IMR-90 (cell line): ENCODE measurements at regions not wholly inside any gene's neighbourhood (a gene's known extent, or its start where the extent isn't known, plus 50 kb on each side); places are given as distances from the start of the nearest gene placed in this dataset.

ENCODE experiments used
- ATAC-seq: fragments of 200-7000 bp; cut with Tn5 transposase; 2 replicates; pipeline ENCODE4 v1.9.1; 2020; ENCODE audit warnings: low read depth, mild to moderate bottlenecking, moderate library complexity
- BruUV-seq: library from RNA; stranded (reverse); fragments of 400-500 nt; replicated peaks from 2 replicates; lab custom pipeline; 2021; lab: Mats Ljungman, UMichigan
- CTCF ChIA-PET: fragments of 300-600 bp; formaldehyde crosslinking; extraction: SDS; loops from one replicate; lab custom pipeline; 2021; ENCODE audit warnings: antibody characterized with exemption; lab: Yijun Ruan, JAX
- POLR2A ChIA-PET: fragments of 300-600 bp; sonication (Branson Sonifier 250); formaldehyde crosslinking; loops from one replicate; lab custom pipeline; 2022; ENCODE audit warnings: antibody characterized with exemption; ENCODE audit not compliant: unreplicated experiment; lab: Charles Lee
- DNase-seq: peaks from one replicate; pipeline ENCODE4 v3.0.0; 2013
- H2AFZ ChIP-seq: replicated peaks from 2 replicates; pipeline ENCODE3; 2013; ENCODE audit warnings: low read length, mild to moderate bottlenecking; ENCODE audit not compliant: poor library complexity
- H2AK5ac ChIP-seq: 2 replicates; pipeline ENCODE4 v1.6.1; 2013; ENCODE audit warnings: low read depth, low read length, inconsistent platforms
- H2AK9ac ChIP-seq: replicated peaks from 2 replicates; pipeline ENCODE3; 2013; ENCODE audit warnings: mild to moderate bottlenecking, low read depth, low read length, moderate library complexity; ENCODE audit not compliant: poor library complexity
- H2BK120ac ChIP-seq: 2 replicates; pipeline ENCODE4 v1.6.1; 2013; ENCODE audit warnings: low read depth, low read length, inconsistent platforms
- H2BK15ac ChIP-seq: 3 replicates; pipeline ENCODE4 v1.6.1; 2013; ENCODE audit warnings: low read depth, low read length, inconsistent platforms
- H2BK20ac ChIP-seq: 2 replicates; pipeline ENCODE4 v1.6.1; 2013; ENCODE audit warnings: low read depth, mild to moderate bottlenecking, inconsistent platforms, low read length, moderate library complexity
- H2BK5ac ChIP-seq: 2 replicates; pipeline ENCODE4 v1.6.1; 2013; ENCODE audit warnings: mild to moderate bottlenecking, low read depth, low read length, inconsistent platforms; ENCODE audit not compliant: poor library complexity, severe bottlenecking
- H3K14ac ChIP-seq: replicated peaks from 2 replicates; pipeline ENCODE4 v1.6.1; 2013; ENCODE audit warnings: low read depth, low read length, inconsistent platforms
- H3K18ac ChIP-seq: 2 replicates; pipeline ENCODE4 v1.6.1; 2013; ENCODE audit warnings: low read depth, low read length, control low read depth
- H3K23ac ChIP-seq: 2 replicates; pipeline ENCODE4 v1.6.1; 2013; ENCODE audit warnings: low read depth, low read length, inconsistent platforms
- H3K27ac ChIP-seq: 2 replicates; pipeline ENCODE4 v1.5.1; 2013; ENCODE audit warnings: mild to moderate bottlenecking, control low read depth, low read length; ENCODE audit not compliant: insufficient read depth
- H3K27me3 ChIP-seq: 2 replicates; pipeline ENCODE4 v1.6.1; 2013; ENCODE audit warnings: low read length; ENCODE audit not compliant: control insufficient read depth, insufficient read depth
- H3K36me3 ChIP-seq: 2 replicates; pipeline ENCODE4 v1.6.1; 2013; ENCODE audit warnings: low read length, mixed read lengths; ENCODE audit not compliant: control insufficient read depth, insufficient read depth
- H3K4ac ChIP-seq: 2 replicates; pipeline ENCODE4 v1.6.1; 2013; ENCODE audit warnings: low read depth, low read length, inconsistent platforms
- H3K4me1 ChIP-seq: 2 replicates; pipeline ENCODE4 v1.6.1; 2013; ENCODE audit warnings: low read length, mixed read lengths; ENCODE audit not compliant: control insufficient read depth, insufficient read depth
- H3K4me2 ChIP-seq: 2 replicates; pipeline ENCODE4 v1.6.1; 2013; ENCODE audit warnings: low read depth, mild to moderate bottlenecking, control low read depth, low read length, moderate library complexity
- H3K4me3 ChIP-seq: 2 replicates; pipeline ENCODE4 v1.5.1; 2013; ENCODE audit warnings: low read depth, mild to moderate bottlenecking, control low read depth, low read length, moderate library complexity; ENCODE audit not compliant: insufficient read depth
- H3K56ac ChIP-seq: 2 replicates; pipeline ENCODE4 v1.6.1; 2013; ENCODE audit warnings: low read length, inconsistent platforms; ENCODE audit not compliant: insufficient read depth; ENCODE audit errors: extremely low read depth
- H3K79me1 ChIP-seq, 2 experiments: 2 replicates each; pipeline ENCODE4 v1.6.1; 2013; ENCODE audit warnings: low read length in 2 of 2, inconsistent platforms in 1 of 2, low read depth in 1 of 2
- H3K9ac ChIP-seq: 2 replicates; pipeline ENCODE4 v1.6.1; 2013; ENCODE audit warnings: low read depth, low read length, control low read depth
- H3K9me1 ChIP-seq: 2 replicates; pipeline ENCODE4 v1.6.1; 2013; ENCODE audit warnings: low read length, inconsistent platforms; ENCODE audit not compliant: insufficient read depth
- H3K9me3 ChIP-seq: 2 replicates; pipeline ENCODE4 v1.6.1; 2013; ENCODE audit warnings: low read length; ENCODE audit not compliant: control insufficient read depth, insufficient read depth
- H4K20me1 ChIP-seq: 2 replicates; pipeline ENCODE4 v1.6.1; 2013; ENCODE audit warnings: low read length, inconsistent platforms; ENCODE audit not compliant: insufficient read depth
- H4K5ac ChIP-seq: 2 replicates; pipeline ENCODE4 v1.6.1; 2013; ENCODE audit warnings: mild to moderate bottlenecking, low read depth, low read length, control low read depth
- H4K8ac ChIP-seq, 2 experiments: 2 replicates each; pipeline ENCODE4 v1.6.1; 2013; ENCODE audit warnings: low read depth in 2 of 2, low read length in 2 of 2, control low read depth in 1 of 2, inconsistent platforms in 1 of 2
- H4K91ac ChIP-seq: 2 replicates; pipeline ENCODE4 v1.6.1; 2013; ENCODE audit warnings: low read depth, low read length, inconsistent platforms; ENCODE audit not compliant: insufficient read depth
- BHLHE40 ChIP-seq: fragments of 150-350 bp; IDR thresholded peaks from 2 replicates; pipeline ENCODE4 v1.6.1; 2016; ENCODE audit warnings: mild to moderate bottlenecking, low read depth, low read length
- CHD1 ChIP-seq: IDR thresholded peaks from 2 replicates; pipeline ENCODE4 v1.6.1; 2012; ENCODE audit warnings: low read depth, low read length, improper control_type of control experiment
- MXI1 ChIP-seq: IDR thresholded peaks from 2 replicates; pipeline ENCODE4 v1.6.1; 2012; ENCODE audit warnings: low read depth, mild to moderate bottlenecking, low read length, moderate library complexity, borderline replicate concordance
- NFE2L2 ChIP-seq: fragments of 150-350 bp; IDR thresholded peaks from 2 replicates; pipeline ENCODE4 v1.6.1; 2016; ENCODE audit warnings: low read depth, mild to moderate bottlenecking, low read length
- RAD21 ChIP-seq: IDR thresholded peaks from 2 replicates; pipeline ENCODE4 v1.6.1; 2012; ENCODE audit warnings: low read length, improper control_type of control experiment
- RCOR1 ChIP-seq: IDR thresholded peaks from 2 replicates; pipeline ENCODE4 v1.6.1; 2012; ENCODE audit warnings: mild to moderate bottlenecking, low read length, improper control_type of control experiment; ENCODE audit not compliant: insufficient replicate concordance
- RFX5 ChIP-seq: IDR thresholded peaks from 2 replicates; pipeline ENCODE4 v1.8.0; 2012; ENCODE audit warnings: low read depth, mild to moderate bottlenecking, low read length, moderate library complexity
- SMC3 ChIP-seq: fragments of 150-350 bp; IDR thresholded peaks from 2 replicates; pipeline ENCODE4 v1.6.1; 2016; ENCODE audit warnings: low read depth, mild to moderate bottlenecking, antibody characterized with exemption, low read length, moderate library complexity
- WGBS, 2 experiments: methylation state at CpG; one replicate each; pipeline versions ENCODE4 v1.1.5 to v1.1.7; 2013; ENCODE audit warnings: missing lambda C conversion rate in 2 of 2; ENCODE audit not compliant: insufficient read length in 1 of 2; ENCODE audit errors: extremely low coverage in 2 of 2; 5-methylcytosine and 5-hydroxymethylcytosine counted together
- dilution Hi-C: fragments of 300-500 bp; cut with HindIII; formaldehyde crosslinking; loops from one replicate; pipeline ENCODE4 v1.14.3; 2018; ENCODE audit warnings: low sequenced_read_pairs; ENCODE audit not compliant: unreplicated experiment
- in situ Hi-C: fragments of 300-500 bp; cut with MboI; formaldehyde crosslinking; loops from 3 replicates; pipeline ENCODE4 v1.14.3; 2019; ENCODE audit warnings: low sequenced_read_pairs, inconsistent platforms, mixed read lengths
- intact Hi-C: fragments of 100-400 bp; cut with micrococcal nuclease; formaldehyde crosslinking; loops from 2 replicates; pipeline ENCODE4 v1.10.0; 2022
- TF ChIP-seq, protein P1 (sequence below): conservative IDR thresholded peaks from 2 replicates; pipeline ENCODE4 v1.5.1; 2012; ENCODE audit warnings: mild to moderate bottlenecking, low read depth, low read length, improper control_type of control experiment
- TF ChIP-seq, protein P2 (sequence below): fragments of 150-350 bp; IDR thresholded peaks from 2 replicates; pipeline ENCODE4 v1.6.1; 2016; ENCODE audit warnings: low read depth, mild to moderate bottlenecking, low read length, moderate library complexity, borderline replicate concordance
- TF ChIP-seq, protein P3 (sequence below): fragments of 150-350 bp; IDR thresholded peaks from 2 replicates; pipeline ENCODE4 v1.6.1; 2017; ENCODE audit warnings: mild to moderate bottlenecking, antibody characterized with exemption, low read length, low read depth

DNA sequence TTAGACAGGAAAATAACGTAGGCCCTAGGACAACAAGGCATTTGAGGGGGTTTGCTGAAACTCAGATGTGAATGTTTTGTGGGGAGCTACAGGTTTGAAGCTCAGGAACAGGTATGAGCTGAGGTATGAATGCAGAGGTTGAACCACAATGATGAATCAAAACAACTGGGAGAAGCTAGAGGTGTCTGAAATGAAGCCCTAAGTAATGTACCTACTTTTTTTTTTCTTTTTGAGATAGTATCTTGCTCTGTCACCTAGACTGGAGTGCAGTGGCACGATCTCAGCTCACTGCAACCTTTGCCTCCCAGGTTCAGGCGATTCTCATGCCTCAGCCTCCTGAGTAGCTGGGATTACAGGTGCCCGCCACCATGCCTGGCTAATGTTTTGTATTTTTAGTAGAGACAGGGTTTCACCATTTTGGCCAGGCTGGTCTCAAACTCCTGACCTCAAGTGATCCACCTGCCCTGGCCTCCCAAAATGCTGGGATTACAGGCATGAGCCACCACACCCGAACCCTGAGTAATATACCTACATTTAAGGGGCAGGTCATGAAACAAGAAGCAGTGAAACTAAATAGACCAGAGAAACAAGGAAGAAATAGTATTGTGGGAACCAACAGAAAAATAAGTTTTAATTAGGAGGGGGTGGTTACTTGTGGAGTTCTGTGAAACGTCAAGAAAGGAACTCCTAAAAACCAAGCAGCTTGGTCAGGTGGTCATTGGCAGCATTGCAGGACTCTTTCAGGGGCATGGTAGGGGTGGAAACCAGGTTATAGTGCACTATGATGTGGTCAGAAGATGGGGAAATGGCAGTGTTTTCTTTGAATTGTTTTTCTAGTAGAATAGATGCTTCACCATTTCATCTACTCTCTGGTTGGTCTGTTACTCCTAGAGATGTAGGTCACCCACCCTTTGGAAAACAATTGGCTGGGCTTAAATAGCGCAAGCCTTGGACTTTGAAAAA is 138.1 kb downstream of the CD164 start:
- Histone ChIP-seq H3K4me2 (no peak overlapping the region), H3K9me3 (no peaks in the 10 kb centered on the region), H2AK9ac (no peak overlapping the region), H3K36me3 (no peaks in the 10 kb centered on the region), H4K91ac (no peak overlapping the region), H3K18ac (no peak overlapping the region), H2AK5ac (no peak overlapping the region), H3K56ac (no peak overlapping the region), H2AFZ (no peak overlapping the region), H3K9me1 (no peaks in the 10 kb centered on the region), H2BK15ac (no peak overlapping the region), H3K9ac (no peak overlapping the region), H3K27me3 (no peaks in the 10 kb centered on the region), H2BK120ac (no peak overlapping the region), H4K5ac (no peak overlapping the region), H3K4me1 (no peaks in the 10 kb centered on the region), H2BK5ac (no peak overlapping the region), H4K8ac (no peak overlapping the region), H3K79me1 (no peaks in the 10 kb centered on the region), H3K23ac (no peak overlapping the region), H3K4ac (no peak overlapping the region), H3K27ac (no peak overlapping the region), H3K4me3 (no peak overlapping the region), H2BK20ac (no peak overlapping the region), H3K14ac (no peak overlapping the region), H4K20me1 (no peaks in the 10 kb centered on the region)
- dilution Hi-C loops = no loop called here
- no TSS peak for BruUV-seq
- POLR2A ChIA-PET = no interaction called here
- in situ Hi-C loops = no loop called here
- intact Hi-C loops = no loop called here
- CTCF ChIA-PET = interaction anchor here (0.7 to 1.1 kb wide), 2 partner anchors 114 to 1143 kb away, joined by 4 to 5 read pairs; no protein-coding TSS in a partner anchor
- TF ChIP-seq, protein P1, sequence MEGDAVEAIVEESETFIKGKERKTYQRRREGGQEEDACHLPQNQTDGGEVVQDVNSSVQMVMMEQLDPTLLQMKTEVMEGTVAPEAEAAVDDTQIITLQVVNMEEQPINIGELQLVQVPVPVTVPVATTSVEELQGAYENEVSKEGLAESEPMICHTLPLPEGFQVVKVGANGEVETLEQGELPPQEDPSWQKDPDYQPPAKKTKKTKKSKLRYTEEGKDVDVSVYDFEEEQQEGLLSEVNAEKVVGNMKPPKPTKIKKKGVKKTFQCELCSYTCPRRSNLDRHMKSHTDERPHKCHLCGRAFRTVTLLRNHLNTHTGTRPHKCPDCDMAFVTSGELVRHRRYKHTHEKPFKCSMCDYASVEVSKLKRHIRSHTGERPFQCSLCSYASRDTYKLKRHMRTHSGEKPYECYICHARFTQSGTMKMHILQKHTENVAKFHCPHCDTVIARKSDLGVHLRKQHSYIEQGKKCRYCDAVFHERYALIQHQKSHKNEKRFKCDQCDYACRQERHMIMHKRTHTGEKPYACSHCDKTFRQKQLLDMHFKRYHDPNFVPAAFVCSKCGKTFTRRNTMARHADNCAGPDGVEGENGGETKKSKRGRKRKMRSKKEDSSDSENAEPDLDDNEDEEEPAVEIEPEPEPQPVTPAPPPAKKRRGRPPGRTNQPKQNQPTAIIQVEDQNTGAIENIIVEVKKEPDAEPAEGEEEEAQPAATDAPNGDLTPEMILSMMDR = no peak
- TF ChIP-seq BHLHE40 = no peak
- TF ChIP-seq, protein P2, sequence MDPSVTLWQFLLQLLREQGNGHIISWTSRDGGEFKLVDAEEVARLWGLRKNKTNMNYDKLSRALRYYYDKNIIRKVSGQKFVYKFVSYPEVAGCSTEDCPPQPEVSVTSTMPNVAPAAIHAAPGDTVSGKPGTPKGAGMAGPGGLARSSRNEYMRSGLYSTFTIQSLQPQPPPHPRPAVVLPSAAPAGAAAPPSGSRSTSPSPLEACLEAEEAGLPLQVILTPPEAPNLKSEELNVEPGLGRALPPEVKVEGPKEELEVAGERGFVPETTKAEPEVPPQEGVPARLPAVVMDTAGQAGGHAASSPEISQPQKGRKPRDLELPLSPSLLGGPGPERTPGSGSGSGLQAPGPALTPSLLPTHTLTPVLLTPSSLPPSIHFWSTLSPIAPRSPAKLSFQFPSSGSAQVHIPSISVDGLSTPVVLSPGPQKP = no peak
- no peak for TF ChIP-seq RCOR1
- TF ChIP-seq RFX5 = no peak
- TF ChIP-seq CHD1 = no peak
- no peak for TF ChIP-seq RAD21
- no peak for TF ChIP-seq NFE2L2
- TF ChIP-seq MXI1 = no peak
- TF ChIP-seq SMC3 = no peak
- TF ChIP-seq, protein P3, sequence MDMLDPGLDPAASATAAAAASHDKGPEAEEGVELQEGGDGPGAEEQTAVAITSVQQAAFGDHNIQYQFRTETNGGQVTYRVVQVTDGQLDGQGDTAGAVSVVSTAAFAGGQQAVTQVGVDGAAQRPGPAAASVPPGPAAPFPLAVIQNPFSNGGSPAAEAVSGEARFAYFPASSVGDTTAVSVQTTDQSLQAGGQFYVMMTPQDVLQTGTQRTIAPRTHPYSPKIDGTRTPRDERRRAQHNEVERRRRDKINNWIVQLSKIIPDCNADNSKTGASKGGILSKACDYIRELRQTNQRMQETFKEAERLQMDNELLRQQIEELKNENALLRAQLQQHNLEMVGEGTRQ = no peak
- no peak for DNase-seq
- WGBS, 2 experiments = 40% methylated on average over 1 of the region's 7 CpGs; no CpG with 5 or more reads in 1 of the 2 experiments
- no peak for ATAC-seq
